Right forelimb (tissue), 1 donor: ENCODE measurements at regions not wholly inside any gene's neighbourhood (a gene's known extent, or its start where the extent isn't known, plus 50 kb on each side); places are given as distances from the start of the nearest gene placed in this dataset.

ENCODE experiments used
- DNase-seq: peaks from one replicate; pipeline ENCODE4 v3.0.0-alpha.2; 2018

- DNase-seq = no peak
Measured at GRCh38 chr16:26189536-26189935, 497.8 kb downstream of the HS3ST4 start.

GRCh38 chr16:26194526-26194925 is 502.8 kb downstream of the HS3ST4 start:
- no peak for DNase-seq

- no peak for DNase-seq
Measured at GRCh38 chr16:26195225-26195624, 503.5 kb downstream of the HS3ST4 start.

- DNase-seq = no peak
Measured at GRCh38 chr16:26196310-26196709, 504.6 kb downstream of the HS3ST4 start.

- DNase-seq = no peak
Measured at GRCh38 chr16:26196802-26197201, 505.0 kb downstream of the HS3ST4 start.

GRCh38 chr16:26197707-26198106 is 505.9 kb downstream of the HS3ST4 start:
- no peak for DNase-seq

- DNase-seq = no peak
Measured at GRCh38 chr16:26198221-26198620, 506.5 kb downstream of the HS3ST4 start.

- no peak for DNase-seq
Measured at GRCh38 chr16:26204138-26204537, 512.4 kb downstream of the HS3ST4 start.

- DNase-seq = no peak
Measured at GRCh38 chr16:26211542-26211941, 519.8 kb downstream of the HS3ST4 start.

GRCh38 chr16:26212599-26212998 is 520.8 kb downstream of the HS3ST4 start:
- DNase-seq = no peak

- no peak for DNase-seq
Measured at GRCh38 chr16:26214581-26215174, 522.9 kb downstream of the HS3ST4 start.

GRCh38 chr16:26220894-26221293 is 529.1 kb downstream of the HS3ST4 start:
- no peak for DNase-seq

- DNase-seq = no peak
Measured at GRCh38 chr16:26231647-26232046, 539.9 kb downstream of the HS3ST4 start.

GRCh38 chr16:26240807-26241206 is 549.0 kb downstream of the HS3ST4 start:
- no peak for DNase-seq

- DNase-seq = no peak
Measured at GRCh38 chr16:26247063-26247462, 555.3 kb downstream of the HS3ST4 start.

GRCh38 chr16:26252598-26252997 is 560.8 kb downstream of the HS3ST4 start:
- DNase-seq = no peak

- DNase-seq = no peak
Measured at GRCh38 chr16:26261621-26262020, 569.9 kb downstream of the HS3ST4 start.

- DNase-seq = no peak
Measured at GRCh38 chr16:26263406-26263805, 571.6 kb downstream of the HS3ST4 start.

GRCh38 chr16:26267641-26268040 is 575.9 kb downstream of the HS3ST4 start:
- DNase-seq = no peak

GRCh38 chr16:26269673-26270072 is 577.9 kb downstream of the HS3ST4 start:
- no peak for DNase-seq

GRCh38 chr16:26273607-26274006 is 581.8 kb downstream of the HS3ST4 start:
- DNase-seq = no peak

- no peak for DNase-seq
Measured at GRCh38 chr16:26275021-26275590, 583.3 kb downstream of the HS3ST4 start.

- no peak for DNase-seq
Measured at GRCh38 chr16:26276289-26276688, 584.5 kb downstream of the HS3ST4 start.

- DNase-seq = no peak
Measured at GRCh38 chr16:26281381-26282110, 589.8 kb downstream of the HS3ST4 start.
